HepG2 (cell line): ENCODE measurements at regions not wholly inside any gene's neighbourhood (a gene's known extent, or its start where the extent isn't known, plus 50 kb on each side); places are given as distances from the start of the nearest gene placed in this dataset.

Experiments used
- ATF2 ChIP-seq: sonication (generic); formaldehyde crosslinking; IDR thresholded peaks from 2 replicates; pipeline ENCODE4 v1.4.0; 2020; ENCODE audit warnings: missing genetic modification reagents
- BCLAF1 ChIP-seq: fragments of 450-650 bp; IDR thresholded peaks from 2 replicates; pipeline ENCODE4 v1.6.1; 2017; ENCODE audit warnings: mild to moderate bottlenecking
- CTCF ChIP-seq: sonication (generic); formaldehyde crosslinking; IDR thresholded peaks from 2 replicates; pipeline ENCODE4 v1.5.0; 2020; ENCODE audit warnings: mild to moderate bottlenecking, missing genetic modification reagents, moderate library complexity
- GMEB2 ChIP-seq: IDR thresholded peaks from 2 replicates; pipeline ENCODE4 v1.6.1; 2016; ENCODE audit warnings: missing biosample characterization, missing genetic modification reagents, low read depth
- GTF2F1 ChIP-seq: fragments of 150-350 bp; IDR thresholded peaks from 2 replicates; pipeline ENCODE4 v1.6.1; 2014; ENCODE audit warnings: low read length
- HNRNPK ChIP-seq: fragments of 200-400 bp; formaldehyde crosslinking; IDR thresholded peaks from 2 replicates; pipeline ENCODE4 v1.6.1; 2018; ENCODE audit warnings: low read length, low read depth, moderate library complexity, mild to moderate bottlenecking; ENCODE audit not compliant: poor library complexity, severe bottlenecking
- PHF8 ChIP-seq: sonication (generic); formaldehyde crosslinking; IDR thresholded peaks from 2 replicates; pipeline ENCODE4 v1.5.0; 2020; ENCODE audit warnings: missing genetic modification reagents
- POLR2AphosphoS5 ChIP-seq: IDR thresholded peaks from 2 replicates; pipeline ENCODE4 v1.6.1; 2012; ENCODE audit warnings: low read depth, low read length
- RAD21 ChIP-seq: fragments of 450-650 bp; formaldehyde crosslinking; IDR thresholded peaks from 2 replicates; pipeline ENCODE4 v1.5.0; 2020; ENCODE audit warnings: mild to moderate bottlenecking
- TP53 ChIP-seq: sonication (generic); formaldehyde crosslinking; conservative IDR thresholded peaks from 2 replicates; pipeline ENCODE4 v1.4.0; 2020; ENCODE audit warnings: missing genetic modification reagents
- USF2 ChIP-seq, 2 experiments: sonication (generic) in 1 of 2; formaldehyde crosslinking in 1 of 2; IDR thresholded peaks; 2 replicates each; pipeline versions ENCODE4 v1.5.1 to v1.6.1; 2011 to 2020; ENCODE audit warnings: borderline replicate concordance in 1 of 2, low read depth in 1 of 2, low read length in 1 of 2, mild to moderate bottlenecking in 1 of 2, missing genetic modification reagents in 1 of 2, moderate library complexity in 1 of 2
- WIZ ChIP-seq: sonication (generic); formaldehyde crosslinking; IDR thresholded peaks from 2 replicates; pipeline ENCODE4 v1.5.1; 2020; ENCODE audit warnings: mild to moderate bottlenecking, missing genetic modification reagents

GRCh38 chr7:46864716-46865115 is 717.2 kb downstream of the TNS3 start:
- no peak for TF ChIP-seq CTCF (CRISPR knock-in tag)
- no peak for TF ChIP-seq TP53 (CRISPR knock-in tag)
- TF ChIP-seq BCLAF1, result no peak
- TF ChIP-seq GMEB2 (CRISPR knock-in tag), result no peak
- no peak for TF ChIP-seq GTF2F1
- TF ChIP-seq USF2 (IDR thresholded peaks at IDR 0.05; ENCODE audit: low read depth, low read length), result no peak
- TF ChIP-seq USF2 (CRISPR knock-in tag; IDR thresholded peaks at IDR 0.05; ENCODE audit: borderline replicate concordance), result no peak
- TF ChIP-seq HNRNPK, result no peak
- TF ChIP-seq PHF8 (CRISPR knock-in tag), result no peak
- TF ChIP-seq WIZ (CRISPR knock-in tag), result no peak
- TF ChIP-seq ATF2 (CRISPR knock-in tag), result no peak
- no peak for TF ChIP-seq POLR2AphosphoS5
- no peak for TF ChIP-seq RAD21 (CRISPR knock-in tag)
